ENCODE measurements at regions not wholly inside any gene's neighbourhood (a gene's known extent, or its start where the extent isn't known, plus 50 kb on each side); places are given as distances from the start of the nearest gene placed in this dataset.

DNA sequence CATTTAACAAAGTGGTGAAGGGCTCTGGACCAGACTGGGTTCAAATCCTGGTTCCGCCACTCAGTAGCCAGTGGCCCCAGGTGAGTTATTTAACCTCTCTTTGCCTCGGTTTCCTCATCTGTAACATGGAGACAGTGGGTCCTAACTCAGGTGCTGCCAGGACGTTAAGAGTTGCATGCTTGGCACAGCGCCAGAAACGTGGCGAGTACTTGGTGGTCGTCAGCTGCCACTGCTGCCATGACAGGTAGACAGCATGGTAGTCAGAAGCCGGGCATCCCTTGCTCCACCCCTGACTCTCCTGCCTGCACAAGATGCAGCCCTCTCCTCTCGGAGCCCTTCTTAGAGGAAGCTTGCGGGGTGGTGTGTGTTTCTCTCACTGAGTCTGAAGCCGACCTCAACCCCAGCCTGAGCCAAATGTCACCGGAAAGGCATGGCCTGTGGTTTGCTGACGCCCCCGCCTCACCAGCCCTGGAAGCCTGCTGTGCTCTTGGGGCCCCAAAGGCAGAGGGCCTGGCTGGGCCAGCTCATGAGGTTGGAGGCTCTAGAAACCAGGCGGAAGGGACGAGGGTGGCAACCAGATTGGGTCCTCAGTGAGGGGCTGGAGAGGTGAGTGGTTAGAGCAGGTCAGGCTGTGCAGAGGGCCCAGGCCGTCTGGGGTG, 160.8 kb upstream of the TLE3 start:
- ChIA-PET POLR2A (ENCODE audit: unreplicated experiment) (no interaction called here), CTCF (no interaction called here)
- Histone ChIP-seq H2AK9ac (replicated peaks; ENCODE audit: low read depth, low read length, poor library complexity) (no peak overlapping the region), H3K36me3 (ENCODE audit: control insufficient read depth, insufficient read depth, low read length) (no peaks in the 10 kb centered on the region), H3K18ac (ENCODE audit: low read depth, low read length) (no peak overlapping the region), H3K27me3 (ENCODE audit: control insufficient read depth, insufficient read depth, low read length) (peaks cover 37% of the 10 kb centered on the region; the same call in 1 of the 2 replicates), H3K79me1 (ENCODE audit: low read depth in 1 of 2, low read length in 2 of 2) (no peaks in the 10 kb centered on the region), H3K9ac (ENCODE audit: low read depth, low read length) (no peak overlapping the region), H4K5ac (ENCODE audit: low read depth, low read length) (no peak overlapping the region), H2BK20ac (ENCODE audit: low read depth, low read length) (no peak overlapping the region), H2AK5ac (ENCODE audit: low read depth, low read length) (no peak overlapping the region), H4K8ac (ENCODE audit: low read depth in 2 of 2, low read length in 2 of 2) (no peak overlapping the region), H3K4me1 (ENCODE audit: control insufficient read depth, insufficient read depth, low read length) (peaks cover 2% of the 10 kb centered on the region; the same call in 1 of the 2 replicates), H3K9me1 (ENCODE audit: insufficient read depth, low read length) (no peaks in the 10 kb centered on the region), H3K56ac (ENCODE audit: extremely low read depth, insufficient read depth, low read length) (no peak overlapping the region), H3K9me3 (ENCODE audit: control insufficient read depth, insufficient read depth, low read length) (peaks cover 5% of the 10 kb centered on the region; the same call in 1 of the 2 replicates), H3K27ac (ENCODE audit: insufficient read depth, low read length) (no peak overlapping the region), H3K14ac (replicated peaks; ENCODE audit: low read depth, low read length) (no peak overlapping the region), H2BK15ac (ENCODE audit: low read depth, low read length) (no peak overlapping the region), H2AFZ (replicated peaks; ENCODE audit: low read length, poor library complexity) (peak overlapping the region; percentile 5), H3K23ac (ENCODE audit: low read depth, low read length) (no peak overlapping the region), H3K4me3 (ENCODE audit: insufficient read depth, low read depth, low read length) (no peak overlapping the region), H2BK120ac (ENCODE audit: low read depth, low read length) (no peak overlapping the region), H4K20me1 (ENCODE audit: insufficient read depth, low read length) (no peaks in the 10 kb centered on the region), H4K91ac (ENCODE audit: insufficient read depth, low read depth, low read length) (no peak overlapping the region), H3K4ac (ENCODE audit: low read depth, low read length) (no peak overlapping the region), H2BK5ac (ENCODE audit: low read depth, low read length, poor library complexity, severe bottlenecking) (no peak overlapping the region), H3K4me2 (ENCODE audit: low read depth, low read length) (no peak overlapping the region)
- in situ Hi-C loops (cut with MboI; ENCODE audit: low sequenced_read_pairs) (no loop called here), intact Hi-C loops (cut with micrococcal nuclease) (no loop called here), dilution Hi-C loops (cut with HindIII; ENCODE audit: low sequenced_read_pairs, unreplicated experiment) (no loop called here)
- no TSS peak for BruUV-seq (replicated peaks)
- TF ChIP-seq RFX5 (IDR thresholded peaks at IDR 0.05; ENCODE audit: low read depth, low read length) (no peak), ELK1 (IDR thresholded peaks at IDR 0.05; ENCODE audit: borderline replicate concordance, low read depth, low read length) (no peak), CHD1 (IDR thresholded peaks at IDR 0.05; ENCODE audit: low read depth, low read length) (no peak), BHLHE40 (IDR thresholded peaks at IDR 0.05; ENCODE audit: low read depth, low read length) (no peak), MXI1 (IDR thresholded peaks at IDR 0.05; ENCODE audit: borderline replicate concordance, low read depth, low read length) (no peak), CEBPB (IDR thresholded peaks at IDR 0.05; ENCODE audit: low read depth, low read length) (no peak), NFE2L2 (IDR thresholded peaks at IDR 0.05; ENCODE audit: low read depth, low read length) (no peak), FOS (IDR thresholded peaks at IDR 0.05; ENCODE audit: low read depth, low read length) (no peak), MAFK (IDR thresholded peaks at IDR 0.05; ENCODE audit: low read depth, low read length) (no peak), POLR2A (IDR thresholded peaks at IDR 0.05; ENCODE audit: low read depth, low read length) (no peak), RAD21 (IDR thresholded peaks at IDR 0.05; ENCODE audit: low read length) (no peak), USF2 (IDR thresholded peaks at IDR 0.05; ENCODE audit: low read depth, low read length) (no peak), RCOR1 (IDR thresholded peaks at IDR 0.05; ENCODE audit: insufficient replicate concordance, low read length) (no peak), MAZ (IDR thresholded peaks at IDR 0.05; ENCODE audit: borderline replicate concordance, low read depth, low read length) (no peak), SMC3 (IDR thresholded peaks at IDR 0.05; ENCODE audit: low read depth, low read length) (no peak)
- TF ChIP-seq, protein P1, sequence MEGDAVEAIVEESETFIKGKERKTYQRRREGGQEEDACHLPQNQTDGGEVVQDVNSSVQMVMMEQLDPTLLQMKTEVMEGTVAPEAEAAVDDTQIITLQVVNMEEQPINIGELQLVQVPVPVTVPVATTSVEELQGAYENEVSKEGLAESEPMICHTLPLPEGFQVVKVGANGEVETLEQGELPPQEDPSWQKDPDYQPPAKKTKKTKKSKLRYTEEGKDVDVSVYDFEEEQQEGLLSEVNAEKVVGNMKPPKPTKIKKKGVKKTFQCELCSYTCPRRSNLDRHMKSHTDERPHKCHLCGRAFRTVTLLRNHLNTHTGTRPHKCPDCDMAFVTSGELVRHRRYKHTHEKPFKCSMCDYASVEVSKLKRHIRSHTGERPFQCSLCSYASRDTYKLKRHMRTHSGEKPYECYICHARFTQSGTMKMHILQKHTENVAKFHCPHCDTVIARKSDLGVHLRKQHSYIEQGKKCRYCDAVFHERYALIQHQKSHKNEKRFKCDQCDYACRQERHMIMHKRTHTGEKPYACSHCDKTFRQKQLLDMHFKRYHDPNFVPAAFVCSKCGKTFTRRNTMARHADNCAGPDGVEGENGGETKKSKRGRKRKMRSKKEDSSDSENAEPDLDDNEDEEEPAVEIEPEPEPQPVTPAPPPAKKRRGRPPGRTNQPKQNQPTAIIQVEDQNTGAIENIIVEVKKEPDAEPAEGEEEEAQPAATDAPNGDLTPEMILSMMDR (conservative IDR thresholded peaks at IDR 0.05; ENCODE audit: low read depth, low read length) = no peak
- ATAC-seq (ENCODE audit: low read depth) = no peak
- no peak for DNase-seq
- 17% methylated on average over 1 of the region's 17 CpGs; no CpG with 5 or more reads in 1 of the 2 experiments for WGBS, 2 experiments (ENCODE audit: extremely low coverage in 2 of 2, insufficient read length in 1 of 2)
